ENCODE measurements at regions not wholly inside any gene's neighbourhood (a gene's known extent, or its start where the extent isn't known, plus 50 kb on each side); places are given as distances from the start of the nearest gene placed in this dataset.

GRCh38 chr1:239539051-239539450 is 152.7 kb downstream of the CHRM3 start:
- no peak for TF ChIP-seq CTCF (IDR thresholded peaks at IDR 0.05; ENCODE audit: control extremely low read depth, extremely low read depth)
- 84 to 89% methylated on average over 2 of the region's 2 CpGs for WGBS, 2 donors
- DNase-seq: no peak

GRCh38 chr1:239539812-239540211 is 153.4 kb downstream of the CHRM3 start:
- H3K27ac ChIP-seq (ENCODE audit: low read depth in 1 of 2, low read length in 1 of 2): no peak overlapping the region
- H3K4me1 ChIP-seq (ENCODE audit: control insufficient read depth in 5 of 5, insufficient read depth in 5 of 5, low read length in 5 of 5): peaks cover 0 to 11% (median 3%) of the 10 kb centered on the region in 5 donors
- no peak overlapping the region for H3K4me3 ChIP-seq
- WGBS, 2 donors: 58 to 72% methylated on average over 4 of the region's 4 CpGs
- DNase-seq (peak in 1 of 3 donors; percentile 13), ATAC-seq (ENCODE audit: insufficient read depth, low FRiP score) (no peak)
- no peaks in the 10 kb centered on the region for H3K36me3 ChIP-seq (ENCODE audit: control insufficient read depth in 4 of 4, insufficient read depth in 4 of 4, low read length in 4 of 4)
- H3K9ac ChIP-seq (ENCODE audit: insufficient read depth in 1 of 2, low read length in 2 of 2): no peak overlapping the region
- H3K27me3 ChIP-seq (ENCODE audit: control insufficient read depth in 3 of 3, insufficient read depth in 3 of 3, low read length in 2 of 3): no peaks in the 10 kb centered on the region
- no peak for TF ChIP-seq CTCF (IDR thresholded peaks at IDR 0.05; ENCODE audit: control extremely low read depth, extremely low read depth)
- no peaks in the 10 kb centered on the region for H3K9me3 ChIP-seq (ENCODE audit: control insufficient read depth in 4 of 4, insufficient read depth in 3 of 4, low read length in 3 of 4)

More at GRCh38 chr1:239539051-239539450, 152.7 kb downstream of the CHRM3 start:
- Histone ChIP-seq H3K36me3 (ENCODE audit: control insufficient read depth in 4 of 4, insufficient read depth in 4 of 4, low read length in 4 of 4) (no peaks in the 10 kb centered on the region), H3K27me3 (ENCODE audit: control insufficient read depth in 3 of 3, insufficient read depth in 3 of 3, low read length in 2 of 3) (no peaks in the 10 kb centered on the region), H3K9me3 (ENCODE audit: control insufficient read depth in 4 of 4, insufficient read depth in 3 of 4, low read length in 3 of 4) (no peaks in the 10 kb centered on the region), H3K4me1 (ENCODE audit: control insufficient read depth in 5 of 5, insufficient read depth in 5 of 5, low read length in 5 of 5) (peaks cover 0 to 11% (median 3%) of the 10 kb centered on the region in 5 donors), H3K27ac (ENCODE audit: low read depth in 1 of 2, low read length in 1 of 2) (no peak overlapping the region), H3K9ac (ENCODE audit: insufficient read depth in 1 of 2, low read length in 2 of 2) (no peak overlapping the region), H3K4me3 (no peak overlapping the region)
- ATAC-seq (ENCODE audit: insufficient read depth, low FRiP score): no peak

GRCh38 chr1:239543873-239544272 is 157.5 kb downstream of the CHRM3 start:
- peaks cover 0 to 2% (median 0%) of the 10 kb centered on the region in 4 donors for H3K9me3 ChIP-seq (ENCODE audit: control insufficient read depth in 4 of 4, insufficient read depth in 3 of 4, low read length in 3 of 4)
- no peak for ATAC-seq (ENCODE audit: insufficient read depth, low FRiP score)
- H3K4me1 ChIP-seq (ENCODE audit: control insufficient read depth in 5 of 5, insufficient read depth in 5 of 5, low read length in 5 of 5): peaks cover 0 to 1% (median 0%) of the 10 kb centered on the region in 5 donors
- H3K27me3 ChIP-seq (ENCODE audit: control insufficient read depth in 3 of 3, insufficient read depth in 3 of 3, low read length in 2 of 3): no peaks in the 10 kb centered on the region
- H3K27ac ChIP-seq (ENCODE audit: low read depth in 1 of 2, low read length in 1 of 2): no peak overlapping the region
- no peak overlapping the region for H3K9ac ChIP-seq (ENCODE audit: insufficient read depth in 1 of 2, low read length in 2 of 2)
- no peak overlapping the region for H3K4me3 ChIP-seq
- no peak for TF ChIP-seq CTCF (IDR thresholded peaks at IDR 0.05; ENCODE audit: control extremely low read depth, extremely low read depth)
- no peak for DNase-seq
- 91 to 94% methylated on average over 2 of the region's 2 CpGs for WGBS, 2 donors
- H3K36me3 ChIP-seq (ENCODE audit: control insufficient read depth in 4 of 4, insufficient read depth in 4 of 4, low read length in 4 of 4): no peaks in the 10 kb centered on the region

GRCh38 chr1:239545466-239545865 is 159.1 kb downstream of the CHRM3 start:
- Histone ChIP-seq H3K9me3 (ENCODE audit: control insufficient read depth in 4 of 4, insufficient read depth in 3 of 4, low read length in 3 of 4) (peaks cover 0 to 2% (median 0%) of the 10 kb centered on the region in 4 donors), H3K4me1 (ENCODE audit: control insufficient read depth in 5 of 5, insufficient read depth in 5 of 5, low read length in 5 of 5) (no peaks in the 10 kb centered on the region), H3K4me3 (no peak overlapping the region), H3K27ac (ENCODE audit: low read depth in 1 of 2, low read length in 1 of 2) (no peak overlapping the region), H3K27me3 (ENCODE audit: control insufficient read depth in 3 of 3, insufficient read depth in 3 of 3, low read length in 2 of 3) (no peaks in the 10 kb centered on the region), H3K9ac (ENCODE audit: insufficient read depth in 1 of 2, low read length in 2 of 2) (no peak overlapping the region), H3K36me3 (ENCODE audit: control insufficient read depth in 4 of 4, insufficient read depth in 4 of 4, low read length in 4 of 4) (no peaks in the 10 kb centered on the region)
- ATAC-seq (ENCODE audit: insufficient read depth, low FRiP score) (no peak), DNase-seq (no peak)
- 89 to 95% methylated on average over 3 of the region's 3 CpGs for WGBS, 2 donors
- no peak for TF ChIP-seq CTCF (IDR thresholded peaks at IDR 0.05; ENCODE audit: control extremely low read depth, extremely low read depth)

Measured in lung (tissue), 11 donors.